DND-41 (cell line): ENCODE measurements at regions not wholly inside any gene's neighbourhood (a gene's known extent, or its start where the extent isn't known, plus 50 kb on each side); places are given as distances from the start of the nearest gene placed in this dataset.

ENCODE experiments used
- EZH2 ChIP-seq: IDR thresholded peaks from 3 replicates; pipeline ENCODE4 v1.6.1; 2012; ENCODE audit warnings: borderline replicate concordance, low read depth, mild to moderate bottlenecking, moderate library complexity, low read length, inconsistent platforms; ENCODE audit not compliant: severe bottlenecking
- TF ChIP-seq, protein P1 (sequence below): IDR thresholded peaks from 2 replicates; pipeline ENCODE4 v1.5.1; 2012; ENCODE audit warnings: borderline replicate concordance, low read length, moderate library complexity, mild to moderate bottlenecking; ENCODE audit not compliant: poor library complexity, severe bottlenecking; ENCODE audit errors: extremely low read depth

DNA sequence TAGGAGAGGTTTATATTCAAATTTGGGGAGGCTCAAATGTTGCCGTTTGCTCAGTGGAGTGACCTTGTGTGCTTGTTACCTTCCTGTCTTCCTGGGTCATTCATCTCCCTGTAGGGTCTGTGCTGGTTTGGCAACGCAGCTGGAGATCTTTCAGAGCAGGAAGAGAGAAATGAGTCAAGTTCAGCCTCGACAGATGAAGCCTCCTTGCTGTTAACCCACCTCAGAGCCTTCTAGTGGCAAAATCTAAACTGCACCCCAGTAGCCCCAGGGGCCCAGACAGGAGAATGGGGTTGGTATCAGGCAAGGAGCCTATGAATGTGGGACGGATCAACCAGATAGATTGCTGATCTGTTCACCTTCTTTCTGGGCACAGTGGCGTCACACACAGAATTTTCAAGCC, 999.3 kb downstream of the VRK1 start:
- no peak for TF ChIP-seq EZH2
- TF ChIP-seq, protein P1, sequence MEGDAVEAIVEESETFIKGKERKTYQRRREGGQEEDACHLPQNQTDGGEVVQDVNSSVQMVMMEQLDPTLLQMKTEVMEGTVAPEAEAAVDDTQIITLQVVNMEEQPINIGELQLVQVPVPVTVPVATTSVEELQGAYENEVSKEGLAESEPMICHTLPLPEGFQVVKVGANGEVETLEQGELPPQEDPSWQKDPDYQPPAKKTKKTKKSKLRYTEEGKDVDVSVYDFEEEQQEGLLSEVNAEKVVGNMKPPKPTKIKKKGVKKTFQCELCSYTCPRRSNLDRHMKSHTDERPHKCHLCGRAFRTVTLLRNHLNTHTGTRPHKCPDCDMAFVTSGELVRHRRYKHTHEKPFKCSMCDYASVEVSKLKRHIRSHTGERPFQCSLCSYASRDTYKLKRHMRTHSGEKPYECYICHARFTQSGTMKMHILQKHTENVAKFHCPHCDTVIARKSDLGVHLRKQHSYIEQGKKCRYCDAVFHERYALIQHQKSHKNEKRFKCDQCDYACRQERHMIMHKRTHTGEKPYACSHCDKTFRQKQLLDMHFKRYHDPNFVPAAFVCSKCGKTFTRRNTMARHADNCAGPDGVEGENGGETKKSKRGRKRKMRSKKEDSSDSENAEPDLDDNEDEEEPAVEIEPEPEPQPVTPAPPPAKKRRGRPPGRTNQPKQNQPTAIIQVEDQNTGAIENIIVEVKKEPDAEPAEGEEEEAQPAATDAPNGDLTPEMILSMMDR, result no peak
